NCI-H345 (cell line): ENCODE measurements at regions not wholly inside any gene's neighbourhood (a gene's known extent, or its start where the extent isn't known, plus 50 kb on each side); places are given as distances from the start of the nearest gene placed in this dataset.
A peak's percentile ranks its signal among the peaks of the same experiment; 100 is the strongest.
"Not testable (repeated sequence)": the region's sequence is repeated elsewhere in the genome, so short reads cannot be mapped to it uniquely, and the experiment has no call there.

Source experiments
- DNase-seq: peaks from one replicate; lab custom pipeline; 2025; lab: John Stamatoyannopoulos, UW

- DNase-seq, result no peak
These were observed 55.7 kb upstream of the RNPC3 start for GRCh38 chr1:103469801-103470200.

- no peak for DNase-seq
These were observed 58.4 kb upstream of the RNPC3 start for GRCh38 chr1:103467100-103467499.

- peak; percentile 32 for DNase-seq
These were observed 64.1 kb upstream of the RNPC3 start for GRCh38 chr1:103461161-103462105.

GRCh38 chr1:103460511-103460910 is 65.0 kb upstream of the RNPC3 start:
- no peak for DNase-seq

- DNase-seq, result no peak
These were observed 66.2 kb upstream of the RNPC3 start for GRCh38 chr1:103459346-103459745.

- no peak for DNase-seq
These were observed 67.5 kb upstream of the RNPC3 start for GRCh38 chr1:103457886-103458455.

- DNase-seq, result no peak
These were observed 76.9 kb upstream of the RNPC3 start for GRCh38 chr1:103448560-103448959.

GRCh38 chr1:103447471-103447870 is 78.0 kb upstream of the RNPC3 start:
- no peak for DNase-seq

GRCh38 chr1:103441342-103441741 is 84.2 kb upstream of the RNPC3 start:
- no peak for DNase-seq

GRCh38 chr1:103436568-103437100 is 88.9 kb upstream of the RNPC3 start:
- not testable (repeated sequence) for DNase-seq

GRCh38 chr1:103435443-103435842 is 90.1 kb upstream of the RNPC3 start:
- DNase-seq, result no peak

- no peak for DNase-seq
These were observed 100.8 kb upstream of the RNPC3 start for GRCh38 chr1:103424650-103425049.

- DNase-seq, result no peak
These were observed 108.7 kb upstream of the RNPC3 start for GRCh38 chr1:103416681-103417286.

- DNase-seq, result no peak
These were observed 137.6 kb upstream of the RNPC3 start for GRCh38 chr1:103387898-103388297.

GRCh38 chr1:103373991-103374390 is 151.5 kb upstream of the RNPC3 start:
- DNase-seq, result no peak

GRCh38 chr1:103372866-103373265 is 152.6 kb upstream of the RNPC3 start:
- DNase-seq, result no peak

GRCh38 chr1:103371234-103371633 is 154.3 kb upstream of the RNPC3 start:
- DNase-seq, result no peak

GRCh38 chr1:103367186-103367585 is 158.3 kb upstream of the RNPC3 start:
- no peak for DNase-seq

GRCh38 chr1:103365860-103366569 is 159.5 kb upstream of the RNPC3 start:
- DNase-seq, result no peak

- no peak for DNase-seq
These were observed 162.5 kb upstream of the RNPC3 start for GRCh38 chr1:103363008-103363365.

GRCh38 chr1:103362348-103363007 is 163.0 kb upstream of the RNPC3 start:
- no peak for DNase-seq

- no peak for DNase-seq
These were observed 172.1 kb upstream of the RNPC3 start for GRCh38 chr1:103353391-103353790.
